ENCODE measurements at regions not wholly inside any gene's neighbourhood (a gene's known extent, or its start where the extent isn't known, plus 50 kb on each side); places are given as distances from the start of the nearest gene placed in this dataset.

GRCh38 chr1:192488058-192488457 is 87.5 kb upstream of the RGS1 start:
- no peak for TF ChIP-seq CTCF (IDR thresholded peaks at IDR 0.05)
- TF ChIP-seq POLR2A (IDR thresholded peaks at IDR 0.05) = no peak
